SU-DHL-6 (cell line): ENCODE measurements at regions not wholly inside any gene's neighbourhood (a gene's known extent, or its start where the extent isn't known, plus 50 kb on each side); places are given as distances from the start of the nearest gene placed in this dataset.

Source experiments
- H2AFZ ChIP-seq: fragments of 200-600 bp; sonication (generic); 2 replicates; pipeline ENCODE4 v1.6.1; 2014; ENCODE audit warnings: low read depth, mild to moderate bottlenecking, moderate library complexity, mixed read lengths, antibody characterized with exemption, low read length; ENCODE audit not compliant: severe bottlenecking
- H3F3A ChIP-seq: fragments of 200-600 bp; shearing (Covaris generic); 2 replicates; pipeline ENCODE4 v1.6.0; 2016; ENCODE audit warnings: antibody characterized with exemption, mild to moderate bottlenecking; ENCODE audit not compliant: insufficient read depth
- H3K27ac ChIP-seq: fragments of 200-600 bp; sonication (generic); 2 replicates; pipeline ENCODE4 v1.5.1; 2016; ENCODE audit warnings: low read depth, mild to moderate bottlenecking, low read length, moderate library complexity, mixed read lengths
- H3K27me3 ChIP-seq: fragments of 200-600 bp; sonication (generic), shearing (Covaris generic); 2 replicates; pipeline ENCODE4 v1.6.0; 2014; ENCODE audit warnings: mild to moderate bottlenecking, low read length
- H3K36me3 ChIP-seq: fragments of 200-600 bp; sonication (generic); 2 replicates; pipeline ENCODE4 v1.6.1; 2014; ENCODE audit warnings: mild to moderate bottlenecking, low read length, mixed read lengths
- H3K4me2 ChIP-seq: fragments of 300-600, 200-600 bp; shearing (Covaris generic), sonication (generic); 2 replicates; pipeline ENCODE4 v1.6.0; 2014; ENCODE audit warnings: low read length, low read depth, mild to moderate bottlenecking; ENCODE audit not compliant: poor library complexity, severe bottlenecking
- H3K4me3 ChIP-seq: fragments of 200-600 bp; sonication (generic); 2 replicates; pipeline ENCODE4 v1.5.1; 2014; ENCODE audit warnings: antibody characterized with exemption, low read length, mild to moderate bottlenecking, mixed read lengths; ENCODE audit not compliant: insufficient read depth, poor library complexity, severe bottlenecking
- H3K79me2 ChIP-seq: fragments of 200-600 bp; sonication (generic); 2 replicates; pipeline ENCODE4 v1.6.1; 2014; ENCODE audit warnings: mild to moderate bottlenecking, low read length, moderate library complexity; ENCODE audit not compliant: insufficient read depth
- H3K9ac ChIP-seq: fragments of 200-600 bp; sonication (generic); 2 replicates; pipeline ENCODE4 v1.7.0; 2014; ENCODE audit warnings: mild to moderate bottlenecking, low read length
- H3K9me2 ChIP-seq: fragments of 200-600 bp; sonication (generic); replicated peaks from 2 replicates; pipeline ENCODE4 v1.6.1; 2014; ENCODE audit warnings: low read length; ENCODE audit not compliant: insufficient read depth
- H3K9me3 ChIP-seq: fragments of 200-600 bp; sonication (generic); 2 replicates; pipeline ENCODE4 v1.6.1; 2014; ENCODE audit warnings: low read length, mixed read lengths; ENCODE audit not compliant: insufficient read depth
- H4K20me1 ChIP-seq: fragments of 200-600 bp; sonication (generic); 2 replicates; pipeline ENCODE4 v1.6.1; 2014; ENCODE audit warnings: low read depth, mild to moderate bottlenecking, antibody characterized with exemption, low read length, moderate library complexity, mixed read lengths
- CTCF ChIP-seq: fragments of 200-600 bp; sonication (generic); IDR thresholded peaks from one replicate; pipeline ENCODE4 v1.5.1; 2017; ENCODE audit warnings: antibody characterized with exemption, mild to moderate bottlenecking, low read length, moderate library complexity; ENCODE audit not compliant: insufficient read depth, poor library complexity, severe bottlenecking
- EZH2phosphoT487 ChIP-seq: fragments of 200-600 bp; sonication (generic), shearing (Covaris generic); conservative IDR thresholded peaks from 2 replicates; pipeline ENCODE4 v1.6.1; 2018; ENCODE audit warnings: mild to moderate bottlenecking, antibody characterized with exemption, low read length, moderate library complexity, mixed read lengths

DNA sequence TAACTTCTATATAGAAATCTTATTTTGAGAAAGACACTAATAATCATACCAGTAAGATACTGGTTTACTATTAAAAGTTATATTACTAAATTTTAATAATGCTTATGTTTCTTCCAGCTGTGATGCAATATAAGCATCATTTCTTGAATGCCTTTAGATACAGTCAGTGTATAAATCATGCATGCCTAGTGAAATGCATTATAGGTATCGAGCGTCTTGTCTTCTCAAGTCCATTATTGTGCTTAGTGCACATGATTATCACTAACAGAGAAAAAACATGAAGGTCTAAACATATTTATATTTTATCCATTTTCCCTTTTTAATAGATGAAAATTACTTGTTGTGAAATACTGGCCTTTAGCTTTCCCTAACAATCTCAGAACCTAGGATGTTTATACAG is 1021.5 kb upstream of the AGA start:
- H3F3A ChIP-seq = no peaks in the 10 kb centered on the region
- no peaks in the 10 kb centered on the region for H3K27me3 ChIP-seq
- no peaks in the 10 kb centered on the region for H4K20me1 ChIP-seq
- H3K36me3 ChIP-seq = no peaks in the 10 kb centered on the region
- no peak overlapping the region for H3K9ac ChIP-seq
- H3K4me3 ChIP-seq = no peak overlapping the region
- TF ChIP-seq CTCF = no peak
- TF ChIP-seq EZH2phosphoT487 = no peak
- no peaks in the 10 kb centered on the region for H3K79me2 ChIP-seq
- H2AFZ ChIP-seq = no peak overlapping the region
- H3K4me2 ChIP-seq = no peak overlapping the region
- no peak overlapping the region for H3K27ac ChIP-seq
- no peaks in the 10 kb centered on the region for H3K9me3 ChIP-seq
- H3K9me2 ChIP-seq = no peaks in the 10 kb centered on the region

- H3K4me2 ChIP-seq = no peak overlapping the region
- no peaks in the 10 kb centered on the region for H3F3A ChIP-seq
Measured at GRCh38 chr4:178470996-178471784, 1029.0 kb upstream of the AGA start.

GRCh38 chr4:178471994-178472393 is 1029.8 kb upstream of the AGA start:
- no peaks in the 10 kb centered on the region for H3K27me3 ChIP-seq
- H2AFZ ChIP-seq = no peak overlapping the region
- no peaks in the 10 kb centered on the region for H3F3A ChIP-seq
- H3K79me2 ChIP-seq = no peaks in the 10 kb centered on the region
- TF ChIP-seq CTCF (no peak), EZH2phosphoT487 (no peak)
- no peaks in the 10 kb centered on the region for H4K20me1 ChIP-seq
- H3K9me2 ChIP-seq = no peaks in the 10 kb centered on the region
- no peaks in the 10 kb centered on the region for H3K36me3 ChIP-seq
- H3K27ac ChIP-seq = no peak overlapping the region
- no peak overlapping the region for H3K9ac ChIP-seq
- H3K4me3 ChIP-seq = no peak overlapping the region
- no peak overlapping the region for H3K4me2 ChIP-seq
- no peaks in the 10 kb centered on the region for H3K9me3 ChIP-seq

More at GRCh38 chr4:178470996-178471784, 1029.0 kb upstream of the AGA start:
- no peak overlapping the region for H3K9ac ChIP-seq
- H4K20me1 ChIP-seq = no peaks in the 10 kb centered on the region
- H3K4me3 ChIP-seq = no peak overlapping the region
- no peak overlapping the region for H2AFZ ChIP-seq
- H3K9me2 ChIP-seq = no peaks in the 10 kb centered on the region
- TF ChIP-seq EZH2phosphoT487 (no peak), CTCF (no peak)
- no peaks in the 10 kb centered on the region for H3K79me2 ChIP-seq
- no peaks in the 10 kb centered on the region for H3K36me3 ChIP-seq
- H3K9me3 ChIP-seq = no peaks in the 10 kb centered on the region
- H3K27ac ChIP-seq = no peak overlapping the region
- no peaks in the 10 kb centered on the region for H3K27me3 ChIP-seq
